ENCODE measurements at regions not wholly inside any gene's neighbourhood (a gene's known extent, or its start where the extent isn't known, plus 50 kb on each side); places are given as distances from the start of the nearest gene placed in this dataset.

DNA sequence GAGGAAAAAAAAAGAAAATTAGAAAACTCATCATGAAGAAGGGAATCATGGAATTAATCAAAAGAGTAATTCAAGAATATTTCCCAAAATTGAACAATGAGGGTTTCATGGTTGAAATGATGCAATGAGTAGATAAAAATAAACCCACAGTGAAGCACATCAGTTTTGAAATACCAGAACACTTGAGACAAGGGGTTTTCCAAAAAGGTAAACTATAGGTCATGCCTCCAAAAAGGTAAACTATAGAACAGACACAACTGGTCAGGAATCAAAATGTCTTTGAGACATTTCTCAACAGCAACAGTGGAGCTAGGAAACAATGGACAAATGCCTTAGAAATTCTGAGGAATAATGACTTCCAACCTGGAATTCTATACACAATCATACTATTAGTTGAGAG is 60.2 kb upstream of the PCSK5 start:
- Histone ChIP-seq H3K36me3 (ENCODE audit: control insufficient read depth in 2 of 2, insufficient read depth in 2 of 2, low read length in 1 of 2) (no peaks in the 10 kb centered on the region), H3K4me3 (ENCODE audit: low read depth in 1 of 2, low read length in 2 of 2) (no peak overlapping the region), H3K27me3 (ENCODE audit: control insufficient read depth in 1 of 2, insufficient read depth in 2 of 2, low read length in 2 of 2) (no peaks in the 10 kb centered on the region), H3K4me1 (ENCODE audit: control insufficient read depth in 2 of 2, insufficient read depth in 2 of 2, low read length in 1 of 2) (peaks cover 0 to under 1% of the 10 kb centered on the region in 2 donors), H3K27ac (ENCODE audit: low read depth in 2 of 2, low read length in 1 of 2) (no peak overlapping the region), H3K9me3 (ENCODE audit: control insufficient read depth in 2 of 2, insufficient read depth in 1 of 2, low read depth in 1 of 2, low read length in 1 of 2) (no peaks in the 10 kb centered on the region)

DNA sequence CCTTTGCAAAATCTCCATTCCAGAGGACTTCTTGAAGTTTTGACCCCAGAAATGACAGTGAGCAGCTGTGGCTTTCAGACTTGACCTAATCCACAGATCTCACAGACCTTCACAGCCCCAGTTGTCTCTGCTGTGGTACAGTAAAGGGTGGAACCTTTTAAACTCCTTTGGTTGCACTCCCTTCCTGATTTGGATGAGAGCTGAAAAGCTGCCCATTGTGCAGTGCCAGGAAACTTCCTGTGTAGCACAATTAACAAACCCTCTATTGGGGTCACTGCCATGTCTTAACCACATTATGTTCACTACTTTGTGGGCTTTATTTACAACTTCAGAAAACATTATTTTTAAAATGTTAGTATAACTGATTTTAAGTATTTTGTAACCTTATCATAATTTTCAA is 56.7 kb upstream of the PCSK5 start:
- no peaks in the 10 kb centered on the region for H3K36me3 ChIP-seq (ENCODE audit: control insufficient read depth in 2 of 2, insufficient read depth in 2 of 2, low read length in 1 of 2)
- H3K4me1 ChIP-seq (ENCODE audit: control insufficient read depth in 2 of 2, insufficient read depth in 2 of 2, low read length in 1 of 2), result no peaks in the 10 kb centered on the region
- no peak overlapping the region for H3K4me3 ChIP-seq (ENCODE audit: low read depth in 1 of 2, low read length in 2 of 2)
- no peak overlapping the region for H3K27ac ChIP-seq (ENCODE audit: low read depth in 2 of 2, low read length in 1 of 2)
- no peaks in the 10 kb centered on the region for H3K27me3 ChIP-seq (ENCODE audit: control insufficient read depth in 1 of 2, insufficient read depth in 2 of 2, low read length in 2 of 2)
- no peaks in the 10 kb centered on the region for H3K9me3 ChIP-seq (ENCODE audit: control insufficient read depth in 2 of 2, insufficient read depth in 1 of 2, low read depth in 1 of 2, low read length in 1 of 2)

GRCh38 chr9:75834878-75835277 is 55.6 kb upstream of the PCSK5 start:
- Histone ChIP-seq H3K9me3 (ENCODE audit: control insufficient read depth in 2 of 2, insufficient read depth in 1 of 2, low read depth in 1 of 2, low read length in 1 of 2) (no peaks in the 10 kb centered on the region), H3K27me3 (ENCODE audit: control insufficient read depth in 1 of 2, insufficient read depth in 2 of 2, low read length in 2 of 2) (no peaks in the 10 kb centered on the region), H3K36me3 (ENCODE audit: control insufficient read depth in 2 of 2, insufficient read depth in 2 of 2, low read length in 1 of 2) (no peaks in the 10 kb centered on the region), H3K4me1 (ENCODE audit: control insufficient read depth in 2 of 2, insufficient read depth in 2 of 2, low read length in 1 of 2) (no peaks in the 10 kb centered on the region), H3K4me3 (ENCODE audit: low read depth in 1 of 2, low read length in 2 of 2) (no peak overlapping the region), H3K27ac (ENCODE audit: low read depth in 2 of 2, low read length in 1 of 2) (no peak overlapping the region)
- 70 to 79% methylated on average over 2 of the region's 2 CpGs for WGBS, 2 donors

Measured in esophagus (tissue), 2 donors.